HCT116 (cell line): ENCODE measurements at regions not wholly inside any gene's neighbourhood (a gene's known extent, or its start where the extent isn't known, plus 50 kb on each side); places are given as distances from the start of the nearest gene placed in this dataset.

Experiments used
- ATAC-seq: fragments of 200-7000 bp; cut with Tn5 transposase; 2 replicates; pipeline ENCODE4 v1.9.1; 2020; ENCODE audit warnings: mild to moderate bottlenecking, moderate library complexity
- BruUV-seq: library from RNA; stranded (reverse); fragments of 400-500 nt; replicated peaks from 2 replicates; lab custom pipeline; 2021; lab: Mats Ljungman, UMichigan
- CTCF ChIA-PET: fragments of 300-600 bp; sonication (Branson Sonifier 250); formaldehyde crosslinking; loops from one replicate; lab custom pipeline; 2021; ENCODE audit warnings: antibody characterized with exemption; lab: Charles Lee
- POLR2A ChIA-PET: fragments of 300-600, 350-600 bp; sonication (Branson Sonifier 250); formaldehyde crosslinking; loops from one replicate; lab custom pipeline; 2021; ENCODE audit warnings: antibody characterized with exemption; lab: Charles Lee
- RAD21 ChIA-PET, 2 experiments: fragments of 300-600 bp; sonication (Branson Sonifier 250); formaldehyde crosslinking; loops; one replicate each; lab custom pipeline; 2023; ENCODE audit warnings: low total read pairs in 2 of 2; ENCODE audit not compliant: uncharacterized antibody in 2 of 2, unreplicated experiment in 2 of 2, low non-redundant PET in 1 of 2; lab: Charles Lee
- DNase-seq: peaks from one replicate; pipeline ENCODE4 v3.0.0-alpha.2; 2010; ENCODE audit warnings: low read depth, low spot score
- H2AFZ ChIP-seq: fragments of 200-600 bp; shearing (Covaris generic), sonication (generic); 2 replicates; pipeline ENCODE4 v1.6.1; 2017; ENCODE audit warnings: low read depth, mixed run types, mixed read lengths, antibody characterized with exemption, low read length; ENCODE audit not compliant: poor library complexity, severe bottlenecking
- H3K27ac ChIP-seq: 2 replicates; pipeline ENCODE4 v1.5.1; 2012; ENCODE audit warnings: low read depth, low read length
- H3K27me3 ChIP-seq: fragments of 200-600 bp; sonication (generic); 2 replicates; pipeline ENCODE4 v1.6.1; 2016; ENCODE audit warnings: mixed run types, low read length, mixed read lengths; ENCODE audit not compliant: insufficient read depth
- H3K36me3 ChIP-seq, 2 experiments: fragments of 200-500 bp in 1 of 2; fragments of 200-600 bp in 1 of 2; sonication (Bioruptor generic) in 1 of 2; sonication (generic) in 1 of 2; 2 replicates each; pipeline versions ENCODE4 v1.5.1 to v1.6.1; 2014 to 2016; ENCODE audit warnings: low read length in 2 of 2, inconsistent platforms in 1 of 2, mixed read lengths in 1 of 2, mixed run types in 1 of 2; ENCODE audit not compliant: insufficient read depth in 2 of 2, control insufficient read depth in 1 of 2
- H3K4me1 ChIP-seq, 2 experiments: fragments of 200-600 bp in 1 of 2; sonication (generic) in 1 of 2; 2 replicates each; pipeline versions ENCODE4 v1.5.1 to v1.6.1; 2012 to 2017; ENCODE audit warnings: low read length in 2 of 2, inconsistent platforms in 1 of 2, mild to moderate bottlenecking in 1 of 2, mixed read lengths in 1 of 2, mixed run types in 1 of 2, moderate library complexity in 1 of 2; ENCODE audit not compliant: insufficient read depth in 2 of 2, control insufficient read depth in 1 of 2
- H3K4me2 ChIP-seq: fragments of 200-600 bp; sonication (generic); 2 replicates; pipeline ENCODE4 v1.6.1; 2017; ENCODE audit warnings: mixed run types, low read length, mixed read lengths
- H3K4me3 ChIP-seq, 2 experiments: fragments of 200-600 bp in 1 of 2; sonication (generic) in 1 of 2; replicated peaks in 1 of 2; 2 replicates each; pipeline ENCODE4 v1.5.1; 2011 to 2016; ENCODE audit warnings: low read length in 2 of 2, control low read depth in 1 of 2, low read depth in 1 of 2, mild to moderate bottlenecking in 1 of 2, mixed read lengths in 1 of 2, mixed run types in 1 of 2
- H3K79me2 ChIP-seq: fragments of 200-600 bp; sonication (generic); 2 replicates; pipeline ENCODE4 v1.6.1; 2017; ENCODE audit warnings: mild to moderate bottlenecking, mixed run types, low read length, moderate library complexity, mixed read lengths; ENCODE audit not compliant: insufficient read depth
- H3K9ac ChIP-seq: fragments of 200-600 bp; sonication (generic); 2 replicates; pipeline ENCODE4 v1.6.1; 2016; ENCODE audit warnings: low read length, mixed read lengths
- H3K9me2 ChIP-seq: fragments of 200-600 bp; sonication (generic), shearing (Covaris generic); 2 replicates; pipeline ENCODE4 v1.6.1; 2017; ENCODE audit warnings: mixed run types, mild to moderate bottlenecking, moderate library complexity; ENCODE audit not compliant: insufficient read depth
- H3K9me3 ChIP-seq, 2 experiments: fragments of 200-500 bp in 1 of 2; fragments of 200-600 bp in 1 of 2; sonication (Bioruptor generic) in 1 of 2; sonication (generic) in 1 of 2; 2 replicates each; pipeline ENCODE4 v1.6.1; 2014 to 2017; ENCODE audit warnings: low read length in 2 of 2, mixed read lengths in 2 of 2, inconsistent platforms in 1 of 2, low read depth in 1 of 2, mild to moderate bottlenecking in 1 of 2, mixed run types in 1 of 2, moderate library complexity in 1 of 2; ENCODE audit not compliant: control insufficient read depth in 1 of 2, insufficient read depth in 1 of 2
- H4K20me1 ChIP-seq: fragments of 200-600 bp; sonication (generic), shearing (Covaris generic); 2 replicates; pipeline ENCODE4 v1.6.1; 2017; ENCODE audit warnings: mixed run types, mild to moderate bottlenecking, moderate library complexity; ENCODE audit not compliant: insufficient read depth
- EZH2 ChIP-seq: fragments of 200-600 bp; sonication (generic); IDR thresholded peaks from 2 replicates; pipeline ENCODE4 v1.6.1; 2017; ENCODE audit warnings: antibody characterized with exemption, mixed run types
- FOSL1 ChIP-seq: IDR thresholded peaks from 2 replicates; pipeline ENCODE4 v1.6.1; 2012; ENCODE audit warnings: low read depth
- POLR2AphosphoS5 ChIP-seq: IDR thresholded peaks from 2 replicates; pipeline ENCODE4 v1.6.1; 2011; ENCODE audit warnings: mild to moderate bottlenecking, low read depth, low read length, moderate library complexity
- RAD21 ChIP-seq: IDR thresholded peaks from 2 replicates; pipeline ENCODE4 v1.6.1; 2012; ENCODE audit warnings: low read depth, mild to moderate bottlenecking
- SIN3A ChIP-seq: IDR thresholded peaks from 2 replicates; pipeline ENCODE4 v1.6.1; 2012; ENCODE audit warnings: low read depth
- TCF7L2 ChIP-seq: IDR thresholded peaks from 2 replicates; pipeline ENCODE4 v1.7.0; 2011; ENCODE audit warnings: borderline replicate concordance, inconsistent platforms; ENCODE audit not compliant: insufficient read depth, insufficient read length; ENCODE audit errors: extremely low read depth
- YY1 ChIP-seq: IDR thresholded peaks from 2 replicates; pipeline ENCODE4 v1.6.1; 2011; ENCODE audit warnings: low read length, low read depth, moderate library complexity, mild to moderate bottlenecking; ENCODE audit not compliant: insufficient replicate concordance; ENCODE audit errors: extremely low read depth
- intact Hi-C: fragments of 100-400 bp; cut with micrococcal nuclease; formaldehyde crosslinking; loops from 2 replicates; pipeline ENCODE4 v1.10.0; 2022
- TF ChIP-seq, protein P1 (sequence below): IDR thresholded peaks from 2 replicates; pipeline ENCODE4 v1.6.1; 2012
- TF ChIP-seq, protein P2 (sequence below), 3 experiments: fragments of 200-600 bp in 1 of 3; sonication (generic) in 1 of 3; IDR thresholded peaks in 2 of 3; conservative IDR thresholded peaks in 1 of 3; 2 replicates each; pipeline ENCODE4 v1.5.1; 2012 to 2017; ENCODE audit warnings: low read depth in 2 of 3, low read length in 2 of 3, antibody characterized with exemption in 1 of 3, borderline replicate concordance in 1 of 3, control low read depth in 1 of 3, mild to moderate bottlenecking in 1 of 3, mixed read lengths in 1 of 3, mixed run types in 1 of 3, moderate library complexity in 1 of 3; ENCODE audit not compliant: insufficient read depth in 1 of 3
- TF ChIP-seq, protein P3 (sequence below): IDR thresholded peaks from 2 replicates; pipeline ENCODE4 v1.6.1; 2012

DNA sequence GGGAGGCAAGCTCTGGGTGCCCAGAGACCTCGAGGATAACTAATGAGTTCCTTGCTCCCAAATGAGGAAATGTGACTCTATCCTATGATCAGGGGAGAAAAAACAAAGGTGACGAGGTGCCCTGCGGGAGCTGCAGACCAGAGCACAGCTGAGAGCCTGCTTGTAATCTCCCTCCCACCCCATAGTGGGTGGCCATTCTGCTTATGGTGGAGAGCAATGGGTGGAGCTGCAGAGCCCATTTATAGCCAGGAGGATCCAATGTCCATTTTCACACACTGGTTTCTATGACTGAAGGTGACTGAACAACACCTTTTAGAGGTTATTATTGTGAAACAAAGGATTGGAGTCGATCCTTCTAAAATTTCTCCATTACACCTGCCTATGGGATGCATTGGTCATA, 153.3 kb downstream of the COL6A3 start:
- RAD21 ChIA-PET: no interaction called here
- TF ChIP-seq, protein P1, sequence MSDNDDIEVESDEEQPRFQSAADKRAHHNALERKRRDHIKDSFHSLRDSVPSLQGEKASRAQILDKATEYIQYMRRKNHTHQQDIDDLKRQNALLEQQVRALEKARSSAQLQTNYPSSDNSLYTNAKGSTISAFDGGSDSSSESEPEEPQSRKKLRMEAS: no peak
- no peak for TF ChIP-seq POLR2AphosphoS5
- TF ChIP-seq YY1: no peak
- TF ChIP-seq EZH2: no peak
- TF ChIP-seq TCF7L2: no peak
- TF ChIP-seq, protein P2, sequence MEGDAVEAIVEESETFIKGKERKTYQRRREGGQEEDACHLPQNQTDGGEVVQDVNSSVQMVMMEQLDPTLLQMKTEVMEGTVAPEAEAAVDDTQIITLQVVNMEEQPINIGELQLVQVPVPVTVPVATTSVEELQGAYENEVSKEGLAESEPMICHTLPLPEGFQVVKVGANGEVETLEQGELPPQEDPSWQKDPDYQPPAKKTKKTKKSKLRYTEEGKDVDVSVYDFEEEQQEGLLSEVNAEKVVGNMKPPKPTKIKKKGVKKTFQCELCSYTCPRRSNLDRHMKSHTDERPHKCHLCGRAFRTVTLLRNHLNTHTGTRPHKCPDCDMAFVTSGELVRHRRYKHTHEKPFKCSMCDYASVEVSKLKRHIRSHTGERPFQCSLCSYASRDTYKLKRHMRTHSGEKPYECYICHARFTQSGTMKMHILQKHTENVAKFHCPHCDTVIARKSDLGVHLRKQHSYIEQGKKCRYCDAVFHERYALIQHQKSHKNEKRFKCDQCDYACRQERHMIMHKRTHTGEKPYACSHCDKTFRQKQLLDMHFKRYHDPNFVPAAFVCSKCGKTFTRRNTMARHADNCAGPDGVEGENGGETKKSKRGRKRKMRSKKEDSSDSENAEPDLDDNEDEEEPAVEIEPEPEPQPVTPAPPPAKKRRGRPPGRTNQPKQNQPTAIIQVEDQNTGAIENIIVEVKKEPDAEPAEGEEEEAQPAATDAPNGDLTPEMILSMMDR (IDR thresholded peaks at IDR 0.05 in 2 of 3, conservative IDR thresholded peaks at IDR 0.05 in 1 of 3; ENCODE audit: borderline replicate concordance in 1 of 3, insufficient read depth in 1 of 3, low read depth in 2 of 3, low read length in 2 of 3): no peak
- no peak for TF ChIP-seq RAD21
- TF ChIP-seq, protein P3, sequence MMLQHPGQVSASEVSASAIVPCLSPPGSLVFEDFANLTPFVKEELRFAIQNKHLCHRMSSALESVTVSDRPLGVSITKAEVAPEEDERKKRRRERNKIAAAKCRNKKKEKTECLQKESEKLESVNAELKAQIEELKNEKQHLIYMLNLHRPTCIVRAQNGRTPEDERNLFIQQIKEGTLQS: no peak
- no peak for TF ChIP-seq FOSL1
- no peak for TF ChIP-seq SIN3A
- TF ChIP-seq, all 23 proteins: peak for 0
- Histone ChIP-seq H3K27ac (no peak overlapping the region), H3K9ac (no peak overlapping the region), H3K36me3 (no peaks in the 10 kb centered on the region), H3K9me3 (no peaks in the 10 kb centered on the region), H3K4me1 (no peaks in the 10 kb centered on the region), H4K20me1 (no peaks in the 10 kb centered on the region), H3K27me3 (no peaks in the 10 kb centered on the region), H3K4me2 (no peak overlapping the region), H3K79me2 (no peaks in the 10 kb centered on the region), H2AFZ (no peak overlapping the region), H3K9me2 (no peaks in the 10 kb centered on the region), H3K4me3 (no peak overlapping the region)
- DNase-seq (no peak), ATAC-seq (no peak)
- no TSS peak for BruUV-seq
- CTCF ChIA-PET: no interaction called here
- intact Hi-C loops: no loop called here
- POLR2A ChIA-PET: no interaction called here
